A549 (cell line): ENCODE measurements at regions not wholly inside any gene's neighbourhood (a gene's known extent, or its start where the extent isn't known, plus 50 kb on each side); places are given as distances from the start of the nearest gene placed in this dataset.

Experiments used
- ATAC-seq, 2 experiments: fragments of 200-7000 bp in 1 of 2; fragments of >200 bp in 1 of 2; cut with Nextera tagmentation in 1 of 2; cut with Tn5 transposase in 1 of 2; 3 replicates each; pipeline versions ENCODE4 v1.8.0 to v1.9.1; 2018 to 2020; ENCODE audit warnings: mild to moderate bottlenecking in 1 of 2, moderate library complexity in 1 of 2
- CTCF ChIA-PET: fragments of 300-600 bp; sonication (Branson Sonifier 250); formaldehyde crosslinking; extraction: SDS; loops from one replicate; lab custom pipeline; 2021; ENCODE audit warnings: antibody characterized with exemption, inconsistent platforms; lab: Yijun Ruan, JAX
- POLR2A ChIA-PET: fragments of 350-600 bp; formaldehyde crosslinking; extraction: SDS; loops from one replicate; lab custom pipeline; 2021; ENCODE audit warnings: antibody characterized with exemption, inconsistent platforms; lab: Yijun Ruan, JAX
- DNase-seq, 2 experiments: peaks; one replicate each; pipeline versions ENCODE4 v3.0.0 to v3.0.0-alpha.2; 2011 to 2016; ENCODE audit warnings: low read depth in 1 of 2, low spot score in 1 of 2
- FAIRE-seq: peaks from 2 replicates; lab custom pipeline; 2011; peaks lifted over from hg19 to GRCh38; lab: Jason Lieb, UNC
- H3K27ac ChIP-seq, 2 experiments: fragments of >200 bp; sonication (Bioruptor Twin); formaldehyde crosslinking; 3 replicates each; pipeline ENCODE4 v1.5.1; 2016 to 2017
- H3K4me1 ChIP-seq: fragments of >200 bp; sonication (Bioruptor Twin); formaldehyde crosslinking; 3 replicates; pipeline ENCODE4 v1.6.1; 2016
- H3K4me2 ChIP-seq: fragments of >200 bp; sonication (Bioruptor Twin); formaldehyde crosslinking; 3 replicates; pipeline ENCODE4 v1.6.1; 2016
- H3K4me3 ChIP-seq: fragments of >200 bp; sonication (Bioruptor Twin); formaldehyde crosslinking; 3 replicates; pipeline ENCODE4 v1.5.1; 2016
- H3K9me3 ChIP-seq: fragments of >200 bp; sonication (Bioruptor Twin); formaldehyde crosslinking; 3 replicates; pipeline ENCODE4 v1.6.1; 2016
- BHLHE40 ChIP-seq: IDR thresholded peaks from 2 replicates; pipeline ENCODE4 v1.6.1; 2012; ENCODE audit warnings: low read depth, low read length, inconsistent platforms
- EP300 ChIP-seq, 2 experiments: fragments of >200 bp; sonication (Bioruptor Twin); formaldehyde crosslinking; IDR thresholded peaks; 2 replicates in 1 of 2; 3 replicates in 1 of 2; pipeline ENCODE4 v1.6.1; 2016 to 2017
- FOSB ChIP-seq: fragments of 250-450 bp; sonication (Bioruptor Pico); IDR thresholded peaks from 2 replicates; pipeline ENCODE4 v1.5.0; 2020; ENCODE audit warnings: mild to moderate bottlenecking, moderate library complexity
- FOSL2 ChIP-seq, 2 experiments: fragments of 450-650 bp in 1 of 2; fragments of >200 bp in 1 of 2; sonication (Bioruptor Twin) in 1 of 2; formaldehyde crosslinking; IDR thresholded peaks; 2 replicates each; pipeline versions ENCODE4 v1.5.0 to v1.6.1; 2016 to 2020; ENCODE audit warnings: mild to moderate bottlenecking in 1 of 2, moderate library complexity in 1 of 2
- FOXS1 ChIP-seq: fragments of 250-450 bp; sonication (Bioruptor Pico); IDR thresholded peaks from 2 replicates; pipeline ENCODE4 v1.5.0; 2020; ENCODE audit warnings: mild to moderate bottlenecking, moderate library complexity
- HOXA7 ChIP-seq: fragments of 250-450 bp; sonication (Bioruptor Pico); IDR thresholded peaks from 2 replicates; pipeline ENCODE4 v1.5.0; 2020; ENCODE audit warnings: mild to moderate bottlenecking, moderate library complexity
- HOXB13 ChIP-seq: fragments of 250-450 bp; sonication (Bioruptor Pico); IDR thresholded peaks from 2 replicates; pipeline ENCODE4 v1.5.0; 2020; ENCODE audit warnings: low read depth, mild to moderate bottlenecking, moderate library complexity
- JUN ChIP-seq, 2 experiments: fragments of >200 bp; sonication (Bioruptor Twin); formaldehyde crosslinking; IDR thresholded peaks; 2 replicates in 1 of 2; 3 replicates in 1 of 2; pipeline ENCODE4 v1.6.1; 2016 to 2017
- KDM5A ChIP-seq: fragments of 200-600 bp; sonication (generic); IDR thresholded peaks from 2 replicates; pipeline ENCODE4 v1.6.1; 2016; ENCODE audit warnings: antibody characterized with exemption, mild to moderate bottlenecking
- MYC ChIP-seq: IDR thresholded peaks from 2 replicates; pipeline ENCODE4 v1.6.1; 2012; ENCODE audit warnings: mild to moderate bottlenecking, inconsistent platforms, low read length, improper control_type of control experiment, borderline replicate concordance
- NFE2L2 ChIP-seq: fragments of 150-350 bp; conservative IDR thresholded peaks from 2 replicates; pipeline ENCODE4 v1.6.1; 2014; ENCODE audit warnings: low read length
- PHF8 ChIP-seq: fragments of 200-600 bp; sonication (generic); IDR thresholded peaks from 2 replicates; pipeline ENCODE4 v1.6.1; 2016; ENCODE audit warnings: low read depth, mild to moderate bottlenecking, antibody characterized with exemption, moderate library complexity, borderline replicate concordance
- POLR2A ChIP-seq: IDR thresholded peaks from 2 replicates; pipeline ENCODE4 v1.6.1; 2012; ENCODE audit warnings: mild to moderate bottlenecking, low read length
- POLR2AphosphoS2 ChIP-seq: conservative IDR thresholded peaks from 2 replicates; pipeline ENCODE4 v1.6.1; 2012; ENCODE audit warnings: low read length, improper control_type of control experiment, inconsistent platforms
- RARB ChIP-seq: fragments of 250-450 bp; sonication (Bioruptor Pico); IDR thresholded peaks from 2 replicates; pipeline ENCODE4 v1.8.0; 2021; ENCODE audit warnings: mild to moderate bottlenecking, moderate library complexity
- SMC3 ChIP-seq: fragments of >200 bp; sonication (Bioruptor Twin); formaldehyde crosslinking; IDR thresholded peaks from 3 replicates; pipeline ENCODE4 v1.6.1; 2018; ENCODE audit warnings: inconsistent platforms
- TFCP2L1 ChIP-seq: fragments of 250-450 bp; sonication (Bioruptor Pico); IDR thresholded peaks from 2 replicates; pipeline ENCODE4 v1.5.0; 2021; ENCODE audit warnings: mild to moderate bottlenecking
- ZC3H11A ChIP-seq: fragments of 450-650 bp; IDR thresholded peaks from 2 replicates; pipeline ENCODE4 v1.6.1; 2014; ENCODE audit warnings: antibody characterized with exemption, mild to moderate bottlenecking
- ZNF302 ChIP-seq: fragments of 250-450 bp; sonication (Bioruptor Pico); IDR thresholded peaks from 2 replicates; pipeline ENCODE4 v1.9.0; 2021; ENCODE audit warnings: inconsistent platforms, mild to moderate bottlenecking, moderate library complexity
- whole genome bisulfite sequencing: methylation state at CpG from one replicate; pipeline ENCODE4 v1.1.6; 2017; ENCODE audit errors: missing lambda C conversion rate; 5-methylcytosine and 5-hydroxymethylcytosine counted together
- TF ChIP-seq, protein P1 (sequence below): fragments of 150-350 bp; IDR thresholded peaks from 2 replicates; pipeline ENCODE4 v1.6.1; 2014; ENCODE audit warnings: low read depth, mild to moderate bottlenecking, low read length
- TF ChIP-seq, protein P2 (sequence below): fragments of 200-600 bp; sonication (generic); IDR thresholded peaks from 2 replicates; pipeline ENCODE4 v1.6.1; 2016; ENCODE audit warnings: antibody characterized with exemption, mild to moderate bottlenecking, moderate library complexity
- TF ChIP-seq, protein P3 (sequence below): IDR thresholded peaks from 2 replicates; pipeline ENCODE4 v1.6.1; 2012; ENCODE audit warnings: low read depth, borderline replicate concordance
- TF ChIP-seq, protein P4 (sequence below): IDR thresholded peaks from 2 replicates; pipeline ENCODE4 v1.6.1; 2012
- TF ChIP-seq, protein P5 (sequence below): fragments of >200 bp; sonication (Bioruptor Twin); formaldehyde crosslinking; IDR thresholded peaks from 3 replicates; pipeline ENCODE4 v1.5.1; 2016

DNA sequence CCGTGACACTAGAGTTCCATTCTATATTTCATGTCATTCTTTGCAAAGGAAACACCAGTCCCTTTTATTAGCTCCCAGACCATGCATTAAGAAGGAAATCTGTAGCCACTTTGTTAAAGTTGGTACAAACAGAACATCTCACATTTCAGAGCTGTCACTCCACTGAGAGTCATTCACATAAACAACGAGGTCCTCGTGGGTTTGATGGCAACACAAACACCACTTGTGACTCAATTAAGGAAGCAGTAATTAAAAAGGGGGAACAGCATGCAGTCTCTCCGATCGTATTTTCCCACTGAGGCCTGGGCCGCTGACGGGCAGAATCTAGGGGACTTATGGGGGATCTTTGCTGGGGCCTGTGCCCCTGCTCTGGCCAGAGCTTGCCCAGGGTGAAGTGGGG is 94.2 kb upstream of the ZNF618 start:
- CTCF ChIA-PET: interaction anchor here (2.3 kb wide), 1 partner anchor 25 kb away, joined by 9 read pairs; no protein-coding TSS in a partner anchor
- no peak for TF ChIP-seq FOXS1 (CRISPR knock-in tag)
- TF ChIP-seq HOXB13 (CRISPR knock-in tag): no peak
- no peak for TF ChIP-seq POLR2A
- no peak for TF ChIP-seq HOXA7
- no peak for TF ChIP-seq TFCP2L1 (CRISPR knock-in tag)
- TF ChIP-seq, protein P1, sequence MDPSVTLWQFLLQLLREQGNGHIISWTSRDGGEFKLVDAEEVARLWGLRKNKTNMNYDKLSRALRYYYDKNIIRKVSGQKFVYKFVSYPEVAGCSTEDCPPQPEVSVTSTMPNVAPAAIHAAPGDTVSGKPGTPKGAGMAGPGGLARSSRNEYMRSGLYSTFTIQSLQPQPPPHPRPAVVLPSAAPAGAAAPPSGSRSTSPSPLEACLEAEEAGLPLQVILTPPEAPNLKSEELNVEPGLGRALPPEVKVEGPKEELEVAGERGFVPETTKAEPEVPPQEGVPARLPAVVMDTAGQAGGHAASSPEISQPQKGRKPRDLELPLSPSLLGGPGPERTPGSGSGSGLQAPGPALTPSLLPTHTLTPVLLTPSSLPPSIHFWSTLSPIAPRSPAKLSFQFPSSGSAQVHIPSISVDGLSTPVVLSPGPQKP: no peak
- no peak for TF ChIP-seq KDM5A
- TF ChIP-seq, protein P2, sequence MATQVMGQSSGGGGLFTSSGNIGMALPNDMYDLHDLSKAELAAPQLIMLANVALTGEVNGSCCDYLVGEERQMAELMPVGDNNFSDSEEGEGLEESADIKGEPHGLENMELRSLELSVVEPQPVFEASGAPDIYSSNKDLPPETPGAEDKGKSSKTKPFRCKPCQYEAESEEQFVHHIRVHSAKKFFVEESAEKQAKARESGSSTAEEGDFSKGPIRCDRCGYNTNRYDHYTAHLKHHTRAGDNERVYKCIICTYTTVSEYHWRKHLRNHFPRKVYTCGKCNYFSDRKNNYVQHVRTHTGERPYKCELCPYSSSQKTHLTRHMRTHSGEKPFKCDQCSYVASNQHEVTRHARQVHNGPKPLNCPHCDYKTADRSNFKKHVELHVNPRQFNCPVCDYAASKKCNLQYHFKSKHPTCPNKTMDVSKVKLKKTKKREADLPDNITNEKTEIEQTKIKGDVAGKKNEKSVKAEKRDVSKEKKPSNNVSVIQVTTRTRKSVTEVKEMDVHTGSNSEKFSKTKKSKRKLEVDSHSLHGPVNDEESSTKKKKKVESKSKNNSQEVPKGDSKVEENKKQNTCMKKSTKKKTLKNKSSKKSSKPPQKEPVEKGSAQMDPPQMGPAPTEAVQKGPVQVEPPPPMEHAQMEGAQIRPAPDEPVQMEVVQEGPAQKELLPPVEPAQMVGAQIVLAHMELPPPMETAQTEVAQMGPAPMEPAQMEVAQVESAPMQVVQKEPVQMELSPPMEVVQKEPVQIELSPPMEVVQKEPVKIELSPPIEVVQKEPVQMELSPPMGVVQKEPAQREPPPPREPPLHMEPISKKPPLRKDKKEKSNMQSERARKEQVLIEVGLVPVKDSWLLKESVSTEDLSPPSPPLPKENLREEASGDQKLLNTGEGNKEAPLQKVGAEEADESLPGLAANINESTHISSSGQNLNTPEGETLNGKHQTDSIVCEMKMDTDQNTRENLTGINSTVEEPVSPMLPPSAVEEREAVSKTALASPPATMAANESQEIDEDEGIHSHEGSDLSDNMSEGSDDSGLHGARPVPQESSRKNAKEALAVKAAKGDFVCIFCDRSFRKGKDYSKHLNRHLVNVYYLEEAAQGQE: no peak
- no peak for TF ChIP-seq FOSB (CRISPR knock-in tag)
- no peak for TF ChIP-seq RARB
- TF ChIP-seq ZC3H11A: no peak
- TF ChIP-seq, protein P3, sequence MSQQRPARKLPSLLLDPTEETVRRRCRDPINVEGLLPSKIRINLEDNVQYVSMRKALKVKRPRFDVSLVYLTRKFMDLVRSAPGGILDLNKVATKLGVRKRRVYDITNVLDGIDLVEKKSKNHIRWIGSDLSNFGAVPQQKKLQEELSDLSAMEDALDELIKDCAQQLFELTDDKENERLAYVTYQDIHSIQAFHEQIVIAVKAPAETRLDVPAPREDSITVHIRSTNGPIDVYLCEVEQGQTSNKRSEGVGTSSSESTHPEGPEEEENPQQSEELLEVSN: no peak
- Histone ChIP-seq H3K4me3 (no peak overlapping the region), H3K4me1 (no peaks in the 10 kb centered on the region), H3K4me2 (no peak overlapping the region), H3K9me3 (no peaks in the 10 kb centered on the region), H3K27ac (no peak overlapping the region)
- FAIRE-seq (no peak), DNase-seq (no peak), ATAC-seq (no peak)
- 61% methylated on average over 7 of the region's 7 CpGs for WGBS
- POLR2A ChIA-PET: no interaction called here

DNA sequence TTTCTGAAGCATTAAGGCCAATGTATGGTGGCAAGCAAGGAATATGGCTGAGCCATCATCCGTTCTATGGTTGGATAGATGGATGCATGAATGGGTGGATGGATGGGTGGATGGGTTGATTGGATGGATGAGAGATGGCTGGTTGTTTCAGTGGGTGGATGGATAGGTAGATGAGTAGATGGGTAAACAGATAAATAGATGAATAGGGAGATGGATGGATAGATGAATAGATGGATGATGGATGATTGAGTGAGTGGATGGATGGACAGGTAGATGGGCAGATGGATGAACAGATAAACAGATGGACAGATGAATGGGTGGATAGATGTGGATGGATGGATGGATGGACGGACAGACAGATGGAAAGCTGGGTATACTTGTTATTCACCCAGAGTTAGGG is 92.6 kb upstream of the ZNF618 start:
- no peak overlapping the region for H3K27ac ChIP-seq
- no peak overlapping the region for H3K4me2 ChIP-seq
- H3K4me3 ChIP-seq: no peak overlapping the region
- no peak for ATAC-seq
- 43% methylated on average over 2 of the region's 2 CpGs for WGBS
- POLR2A ChIA-PET: no interaction called here
- no peaks in the 10 kb centered on the region for H3K4me1 ChIP-seq
- TF ChIP-seq PHF8 (no peak), FOSL2 (IDR thresholded peaks at IDR 0.05) (no peak), FOSL2 (CRISPR knock-in tag; IDR thresholded peaks at IDR 0.05) (no peak), JUN (IDR thresholded peaks at IDR 0.05) (no peak), EP300 (IDR thresholded peaks at IDR 0.05) (no peak), FOXS1 (CRISPR knock-in tag) (no peak), POLR2AphosphoS2 (no peak), FOSB (CRISPR knock-in tag) (no peak), MYC (no peak), NFE2L2 (no peak), BHLHE40 (no peak), ZNF302 (CRISPR knock-in tag) (no peak), HOXA7 (no peak), KDM5A (no peak), SMC3 (no peak)
- TF ChIP-seq, protein P4, sequence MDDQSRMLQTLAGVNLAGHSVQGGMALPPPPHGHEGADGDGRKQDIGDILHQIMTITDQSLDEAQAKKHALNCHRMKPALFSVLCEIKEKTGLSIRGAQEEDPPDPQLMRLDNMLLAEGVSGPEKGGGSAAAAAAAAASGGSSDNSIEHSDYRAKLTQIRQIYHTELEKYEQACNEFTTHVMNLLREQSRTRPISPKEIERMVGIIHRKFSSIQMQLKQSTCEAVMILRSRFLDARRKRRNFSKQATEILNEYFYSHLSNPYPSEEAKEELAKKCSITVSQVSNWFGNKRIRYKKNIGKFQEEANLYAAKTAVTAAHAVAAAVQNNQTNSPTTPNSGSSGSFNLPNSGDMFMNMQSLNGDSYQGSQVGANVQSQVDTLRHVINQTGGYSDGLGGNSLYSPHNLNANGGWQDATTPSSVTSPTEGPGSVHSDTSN: no peak
- TF ChIP-seq, protein P5, sequence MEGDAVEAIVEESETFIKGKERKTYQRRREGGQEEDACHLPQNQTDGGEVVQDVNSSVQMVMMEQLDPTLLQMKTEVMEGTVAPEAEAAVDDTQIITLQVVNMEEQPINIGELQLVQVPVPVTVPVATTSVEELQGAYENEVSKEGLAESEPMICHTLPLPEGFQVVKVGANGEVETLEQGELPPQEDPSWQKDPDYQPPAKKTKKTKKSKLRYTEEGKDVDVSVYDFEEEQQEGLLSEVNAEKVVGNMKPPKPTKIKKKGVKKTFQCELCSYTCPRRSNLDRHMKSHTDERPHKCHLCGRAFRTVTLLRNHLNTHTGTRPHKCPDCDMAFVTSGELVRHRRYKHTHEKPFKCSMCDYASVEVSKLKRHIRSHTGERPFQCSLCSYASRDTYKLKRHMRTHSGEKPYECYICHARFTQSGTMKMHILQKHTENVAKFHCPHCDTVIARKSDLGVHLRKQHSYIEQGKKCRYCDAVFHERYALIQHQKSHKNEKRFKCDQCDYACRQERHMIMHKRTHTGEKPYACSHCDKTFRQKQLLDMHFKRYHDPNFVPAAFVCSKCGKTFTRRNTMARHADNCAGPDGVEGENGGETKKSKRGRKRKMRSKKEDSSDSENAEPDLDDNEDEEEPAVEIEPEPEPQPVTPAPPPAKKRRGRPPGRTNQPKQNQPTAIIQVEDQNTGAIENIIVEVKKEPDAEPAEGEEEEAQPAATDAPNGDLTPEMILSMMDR: no peak
- TF ChIP-seq, protein P3: no peak
- TF ChIP-seq, all 56 proteins: peak for 0
- DNase-seq (no peak), FAIRE-seq (no peak)
- CTCF ChIA-PET: interaction anchor here (1.2 to 1.5 kb wide), 3 partner anchors 9 to 32 kb away, joined by 4 to 5 read pairs (median 4); no protein-coding TSS in a partner anchor
- no peaks in the 10 kb centered on the region for H3K9me3 ChIP-seq
